ENCODE measurements at regions not wholly inside any gene's neighbourhood (a gene's known extent, or its start where the extent isn't known, plus 50 kb on each side); places are given as distances from the start of the nearest gene placed in this dataset.

- TF ChIP-seq CTCF (IDR thresholded peaks at IDR 0.05) (no peak), EZH2 (IDR thresholded peaks at IDR 0.05) (no peak)
These were observed 69.1 kb downstream of the MAGEF1 start for GRCh38 chr3:184642631-184643285.

Data from neural progenitor cell (in vitro differentiated cells).